Stimulated activated naive CD4-positive, alpha-beta T cell (primary cell): ENCODE measurements at regions not wholly inside any gene's neighbourhood (a gene's known extent, or its start where the extent isn't known, plus 50 kb on each side); places are given as distances from the start of the nearest gene placed in this dataset.
"Not testable (repeated sequence)": the region's sequence is repeated elsewhere in the genome, so short reads cannot be mapped to it uniquely, and the experiment has no call there.

ENCODE experiments used
- DNase-seq, 6 experiments: peaks; one replicate each; lab custom pipeline; 2025; lab: John Stamatoyannopoulos, UW

DNA sequence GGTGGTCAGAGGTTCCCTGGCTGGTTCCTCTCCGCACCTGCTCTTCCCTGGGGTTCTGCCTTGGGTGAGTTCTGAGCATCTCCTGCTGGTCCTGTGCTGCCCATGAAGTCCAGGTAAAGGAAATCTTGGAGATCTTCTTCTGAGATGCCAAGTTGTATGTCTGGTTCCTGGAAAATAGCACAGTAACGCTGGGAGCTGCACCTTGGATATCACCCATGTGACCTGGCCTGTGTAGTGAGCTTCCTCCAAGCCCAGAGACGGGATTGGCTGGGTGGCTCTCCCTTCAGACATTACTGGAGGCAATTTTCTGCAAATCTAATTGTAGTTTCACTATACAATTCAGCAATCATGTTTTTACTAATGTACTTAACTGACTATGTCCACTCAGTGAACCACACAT lies 1281.1 kb downstream of the TMEM121 start:
- DNase-seq = no peak

GRCh38 chr14:106808458-106808857 lies 1282.1 kb downstream of the TMEM121 start:
- DNase-seq = no peak

DNA sequence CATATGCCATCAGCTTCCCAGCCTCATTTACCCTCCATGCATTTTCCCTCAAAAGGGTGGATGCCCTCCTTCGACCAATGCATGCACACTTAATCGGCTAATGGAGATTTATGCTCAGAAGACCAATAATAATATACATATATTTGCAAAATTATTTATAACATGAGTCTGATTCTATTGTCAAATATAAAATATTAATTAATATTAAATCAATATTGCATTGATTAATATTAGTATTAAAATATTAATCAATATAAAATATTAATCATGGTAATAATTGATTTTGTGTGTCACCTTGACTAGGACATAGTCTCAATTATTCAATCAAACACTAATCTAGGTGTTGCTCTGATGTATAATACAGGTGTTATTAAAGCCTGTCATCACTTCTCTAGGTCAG lies 1282.5 kb downstream of the TMEM121 start:
- DNase-seq = no peak

- DNase-seq = no peak
Measured at GRCh38 chr14:106809615-106810014, 1283.2 kb downstream of the TMEM121 start.

GRCh38 chr14:106810168-106810567 lies 1283.8 kb downstream of the TMEM121 start:
- not testable (repeated sequence) for DNase-seq

- DNase-seq = no peak
Measured at GRCh38 chr14:106811162-106811561, 1284.8 kb downstream of the TMEM121 start.

DNA sequence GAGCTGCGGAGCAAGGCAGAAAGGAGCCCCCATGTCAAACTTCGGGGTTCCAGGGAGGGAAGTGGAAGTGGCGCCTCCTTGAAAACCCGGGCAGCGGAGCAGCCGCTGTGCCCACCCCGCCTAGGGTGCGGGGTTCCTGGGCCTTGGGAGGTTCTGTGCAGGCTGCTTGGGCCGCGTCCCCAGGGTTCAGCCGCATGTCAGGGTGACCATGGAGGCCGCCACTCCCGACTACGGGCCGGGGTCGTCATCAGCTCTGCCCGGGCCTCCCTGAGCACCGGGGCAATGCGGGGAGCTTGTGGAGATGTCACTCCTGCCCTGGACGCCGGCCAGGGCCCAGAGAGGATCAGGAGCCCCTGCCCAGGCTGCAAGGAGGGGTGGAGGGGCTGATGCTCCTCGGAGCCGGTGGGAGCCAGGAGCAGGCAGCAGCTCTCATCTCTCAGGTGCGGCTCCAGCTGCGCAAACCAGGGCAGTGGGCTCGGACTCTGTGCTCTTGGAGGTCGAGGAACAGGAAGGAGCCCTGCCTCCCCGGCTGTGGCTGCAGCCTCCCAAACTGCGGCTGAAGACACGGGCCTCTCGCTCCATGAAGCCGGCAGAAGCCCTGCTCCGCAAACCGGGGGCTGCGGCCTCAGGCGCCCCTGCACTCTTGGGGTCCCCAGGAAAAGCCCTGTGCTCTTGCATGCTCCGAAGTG lies 1286.5 kb downstream of the TMEM121 start:
- no peak for DNase-seq

GRCh38 chr14:106813477-106813823 lies 1287.1 kb downstream of the TMEM121 start:
- no peak for DNase-seq

- DNase-seq = no peak
Measured at GRCh38 chr14:106820119-106820518, 1293.7 kb downstream of the TMEM121 start.

DNA sequence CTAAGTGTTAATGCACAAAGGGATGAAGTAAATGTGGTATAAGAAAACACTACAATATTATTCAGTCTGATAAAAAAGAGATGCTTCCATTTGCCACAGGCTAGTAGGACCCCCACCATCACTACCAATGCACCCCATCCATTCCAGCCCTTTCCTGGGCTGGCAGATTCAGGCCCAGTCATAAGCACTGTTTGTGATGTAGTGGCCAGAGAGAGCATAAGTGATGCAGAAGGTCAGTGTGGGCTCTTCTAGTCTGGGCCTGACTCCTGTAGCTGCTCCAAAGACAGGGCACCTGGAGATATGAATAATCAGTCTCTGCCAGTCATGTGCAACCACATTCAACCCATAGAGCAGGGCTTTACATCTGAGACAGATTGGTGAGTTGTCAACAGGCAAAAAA lies 1294.7 kb downstream of the TMEM121 start:
- DNase-seq = no peak

DNA sequence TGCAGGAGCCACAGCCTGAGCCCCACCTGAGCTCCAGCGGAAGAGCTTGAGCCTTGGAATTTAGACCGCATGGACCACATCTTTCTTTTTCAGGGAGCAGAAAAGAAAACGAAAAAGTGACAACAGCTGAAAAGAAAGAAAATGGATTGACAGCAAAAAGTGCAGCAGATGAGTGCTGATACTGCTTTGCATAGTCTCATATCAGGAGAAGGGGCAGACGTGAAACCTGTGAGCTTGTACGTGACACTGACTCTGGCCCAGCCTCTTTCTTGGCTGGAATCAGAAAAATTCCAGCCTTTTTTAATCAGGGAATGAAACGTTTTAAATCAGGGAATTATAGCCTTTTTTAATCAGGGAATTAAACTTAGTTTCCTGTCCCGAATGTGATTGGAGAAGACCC lies 1296.5 kb downstream of the TMEM121 start:
- DNase-seq = no peak

DNA sequence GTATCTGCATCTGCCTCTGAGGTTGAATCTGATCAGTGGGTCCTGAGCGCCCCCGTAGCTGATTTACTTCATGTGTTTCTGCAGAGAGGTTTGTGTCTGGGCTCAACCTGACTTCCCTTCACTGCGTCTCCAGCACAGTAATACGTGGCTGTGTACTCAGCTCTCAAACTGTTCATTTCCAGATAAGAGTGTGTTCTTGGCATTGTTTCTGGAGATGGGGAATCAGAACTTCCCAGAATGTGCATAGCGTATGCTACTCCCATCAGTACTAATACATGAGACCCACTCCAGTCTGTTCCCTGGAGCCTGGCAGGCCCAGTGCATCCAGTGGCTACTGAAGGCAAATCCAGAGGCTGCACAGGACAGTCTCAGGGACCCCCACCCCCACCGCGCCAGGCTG lies 1297.2 kb downstream of the TMEM121 start:
- no peak for DNase-seq

- no peak for DNase-seq
Measured at GRCh38 chr14:106826833-106827369, 1300.5 kb downstream of the TMEM121 start.

DNA sequence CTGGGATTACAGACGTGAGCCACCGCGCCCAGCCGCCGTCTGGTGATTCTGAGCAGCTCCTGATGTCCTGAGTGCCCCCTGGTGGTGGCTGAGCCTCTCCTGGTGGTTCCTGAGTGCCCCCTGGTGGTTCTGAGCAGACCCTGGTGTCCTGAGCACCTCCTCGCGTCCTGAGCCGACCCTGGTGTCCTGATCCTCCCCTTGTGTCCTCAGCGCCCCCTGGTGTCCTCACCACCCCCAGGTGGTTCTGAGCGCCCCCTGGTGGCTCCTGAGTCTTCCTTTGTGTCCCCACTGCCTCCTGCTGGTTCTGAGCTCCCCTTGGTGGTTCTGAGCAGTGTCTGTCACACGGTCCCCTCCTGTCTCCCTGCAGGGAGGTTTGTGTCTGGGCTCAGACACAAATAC lies 1304.9 kb downstream of the TMEM121 start:
- peak; percentile 16 to 60 (median 34) for DNase-seq

GRCh38 chr14:106837870-106838269 lies 1311.5 kb downstream of the TMEM121 start:
- DNase-seq = no peak

DNA sequence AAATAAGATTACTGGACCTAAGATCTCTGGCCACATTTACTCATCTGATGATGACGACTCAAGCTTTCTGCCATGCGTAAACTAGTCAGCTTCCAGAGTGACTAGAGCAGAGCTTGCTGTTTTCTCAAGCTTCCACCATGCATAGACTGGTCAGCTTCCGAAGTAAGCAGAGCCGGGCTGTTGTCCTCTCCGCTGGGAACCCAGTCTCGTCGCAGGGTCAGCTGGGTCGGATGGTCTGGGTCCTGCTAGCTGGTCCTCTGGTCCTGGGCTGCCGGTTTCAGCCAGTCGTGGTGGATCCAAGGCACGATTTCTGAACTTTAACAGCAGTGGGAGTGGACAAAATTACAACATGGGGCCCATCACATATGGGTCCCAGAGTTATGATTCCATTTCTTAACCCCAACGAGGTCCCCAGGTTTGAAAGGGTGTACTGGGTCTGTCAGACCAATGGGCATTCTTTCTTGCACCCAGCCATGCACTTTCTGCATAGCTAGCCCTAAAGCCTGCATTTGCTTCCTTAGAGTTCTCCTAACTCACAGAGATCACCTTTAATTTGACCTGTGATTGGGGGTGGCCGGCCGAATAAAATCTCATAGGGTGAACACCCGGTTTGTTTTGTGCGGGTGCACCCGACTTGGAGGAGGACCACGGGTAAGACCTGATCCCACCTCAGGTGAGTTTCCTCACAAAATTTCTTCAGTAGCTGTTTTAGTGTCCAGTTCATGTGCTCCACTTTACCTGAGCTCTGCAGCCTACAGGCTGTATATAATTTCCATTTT lies 1312.8 kb downstream of the TMEM121 start:
- no peak for DNase-seq

DNA sequence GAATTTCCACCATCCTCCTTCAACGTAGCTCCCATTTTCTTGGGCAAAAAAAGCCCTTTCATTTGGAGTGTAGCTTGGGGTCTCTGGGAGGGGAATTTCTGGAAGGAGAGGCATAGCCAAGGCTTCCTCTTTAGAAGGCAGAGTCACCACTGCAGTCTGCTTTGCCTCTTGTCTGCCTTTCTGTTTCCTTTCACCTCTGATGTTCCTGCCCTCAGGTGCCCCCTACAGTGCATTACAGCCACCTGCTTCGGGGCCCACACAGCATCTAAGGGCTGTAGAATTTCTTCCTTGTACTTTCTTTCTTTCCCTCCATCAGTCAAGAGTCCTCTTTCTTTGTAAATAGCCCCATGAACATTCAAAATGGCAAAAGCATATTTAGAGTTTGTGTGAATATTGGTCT lies 1313.9 kb downstream of the TMEM121 start:
- DNase-seq = peak in 2 of 6 experiments; percentile 6 to 27

- no peak for DNase-seq
Measured at GRCh38 chr14:106840991-106841390, 1314.6 kb downstream of the TMEM121 start.

GRCh38 chr14:106841701-106842100 lies 1315.3 kb downstream of the TMEM121 start:
- DNase-seq = no peak

DNA sequence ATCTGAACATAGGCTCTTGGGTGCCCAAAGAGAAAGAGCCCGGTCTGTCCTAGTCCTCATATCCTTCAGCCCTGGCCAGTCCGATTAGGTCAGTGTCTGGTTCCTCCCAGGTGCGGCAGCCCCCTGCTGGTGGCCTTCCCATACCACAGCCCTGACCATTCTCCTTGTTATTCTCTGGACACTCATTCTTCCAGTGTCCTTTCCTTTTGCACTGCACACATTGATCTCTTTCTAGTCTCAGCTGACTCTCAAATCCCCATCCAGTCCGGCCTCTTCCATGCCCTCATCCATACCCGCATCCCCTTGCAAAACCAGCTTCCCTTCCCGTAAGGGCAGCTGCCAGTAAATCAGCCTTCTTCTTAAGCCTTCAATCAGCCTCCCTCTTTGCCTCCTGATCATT lies 1316.3 kb downstream of the TMEM121 start:
- no peak for DNase-seq

DNA sequence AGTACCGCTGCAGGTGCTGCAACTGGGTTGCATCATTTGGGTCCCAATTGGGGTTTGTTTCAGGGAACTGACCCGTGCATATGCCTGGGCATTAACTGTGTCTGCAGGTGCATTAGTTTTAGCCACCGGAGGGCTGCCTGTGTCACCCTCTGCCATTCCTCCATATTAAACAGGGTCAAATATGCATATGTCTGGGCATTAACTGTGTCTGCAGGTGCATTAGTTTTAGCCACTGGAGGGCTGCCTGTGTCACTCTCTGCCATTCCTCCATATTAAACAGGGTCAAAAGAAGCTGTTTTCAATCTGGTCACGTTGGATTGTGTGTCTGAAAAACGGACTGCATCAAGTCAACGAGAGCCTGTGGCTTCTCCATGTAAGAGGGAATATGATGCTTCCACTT lies 1317.0 kb downstream of the TMEM121 start:
- DNase-seq = no peak

DNA sequence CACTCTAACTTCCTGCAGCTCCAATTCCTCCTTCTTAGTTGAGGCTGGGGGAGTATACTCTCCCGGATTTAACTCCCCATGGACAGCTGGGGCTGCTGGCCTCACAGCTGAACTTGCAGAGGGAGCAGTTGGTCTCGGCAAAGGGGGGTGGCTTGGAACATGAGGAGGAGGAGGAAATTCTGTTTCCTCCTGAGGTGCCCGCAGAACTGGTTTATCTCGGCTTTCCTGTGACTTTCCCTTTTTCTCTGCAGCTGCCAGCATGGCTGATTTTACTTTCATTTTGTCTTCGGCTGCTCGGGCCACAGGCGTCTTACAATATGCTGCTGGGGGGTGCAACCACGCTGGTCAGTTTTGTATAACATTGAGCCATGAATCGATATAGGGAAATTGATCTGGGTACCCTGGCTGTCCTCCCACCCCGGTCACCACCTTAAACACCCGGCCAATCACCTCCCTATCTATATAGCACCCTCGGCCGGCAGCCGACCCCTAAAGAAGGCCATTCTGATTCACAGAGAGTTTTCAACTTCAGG lies 1317.6 kb downstream of the TMEM121 start:
- peak in 4 of 6 experiments; percentile 25 to 54 (median 32) for DNase-seq
